Heart left ventricle (tissue), 16 donors: ENCODE measurements at regions not wholly inside any gene's neighbourhood (a gene's known extent, or its start where the extent isn't known, plus 50 kb on each side); places are given as distances from the start of the nearest gene placed in this dataset.

Experiments used
- ATAC-seq, 4 donors: fragments of 200-7000 bp; cut with Tn5 transposase; one replicate each; pipeline ENCODE4 v1.9.1; 2020 to 2022; ENCODE audit warnings: moderate library complexity in 4 of 4, mild to moderate bottlenecking in 3 of 4, moderate number of reproducible peaks in 1 of 4
- DNase-seq, 5 donors: peaks; one replicate each; pipeline ENCODE4 v3.0.0-alpha.2; 2020
- H3K27ac ChIP-seq, 12 donors: fragments of 200-600 bp; sonication (generic) in 4 of 12; one replicate each; pipeline versions ENCODE4 v1.5.0 to v1.8.0; 2016 to 2022; ENCODE audit warnings: mild to moderate bottlenecking in 2 of 12
- H3K27me3 ChIP-seq, 9 donors: fragments of 200-600 bp; sonication (generic) in 2 of 9; one replicate each; pipeline versions ENCODE4 v1.5.1 to v1.8.0; 2016 to 2022; ENCODE audit warnings: mild to moderate bottlenecking in 3 of 9
- H3K36me3 ChIP-seq, 9 donors: fragments of 200-600 bp; sonication (generic) in 2 of 9; one replicate each; pipeline versions ENCODE4 v1.5.0 to v1.8.0; 2018 to 2022; ENCODE audit warnings: mild to moderate bottlenecking in 2 of 9
- H3K4me1 ChIP-seq, 12 donors: fragments of 200-600 bp; sonication (generic) in 4 of 12; one replicate each; pipeline versions ENCODE4 v1.5.0 to v1.8.0; 2016 to 2022; ENCODE audit warnings: mild to moderate bottlenecking in 3 of 12
- H3K4me3 ChIP-seq, 12 donors: fragments of 200-600 bp; sonication (generic) in 4 of 12; one replicate each; pipeline versions ENCODE4 v1.5.0 to v1.8.0; 2017 to 2022; ENCODE audit warnings: mild to moderate bottlenecking in 9 of 12, moderate library complexity in 4 of 12
- H3K9me3 ChIP-seq, 12 donors: fragments of 200-600 bp; sonication (generic) in 4 of 12; one replicate each; pipeline versions ENCODE4 v1.5.0 to v1.8.0; 2016 to 2022; ENCODE audit warnings: mild to moderate bottlenecking in 1 of 12
- CTCF ChIP-seq, 12 donors: fragments of 200-600 bp; sonication (generic) in 4 of 12; IDR thresholded peaks; one replicate each; pipeline versions ENCODE4 v1.5.0 to v1.8.0; 2018 to 2022; ENCODE audit warnings: antibody characterized with exemption in 12 of 12, mild to moderate bottlenecking in 5 of 12
- POLR2A ChIP-seq, 2 donors: fragments of 450-650 bp; IDR thresholded peaks; one replicate each; pipeline ENCODE4 v1.6.1; 2017; ENCODE audit warnings: antibody characterized with exemption in 2 of 2, mild to moderate bottlenecking in 2 of 2, moderate library complexity in 2 of 2
- WGBS, 4 donors: extraction: QIAGEN DNeasy Blood & Tissue Kit in 2 of 4; methylation state at CpG; one replicate each; pipeline versions ENCODE4 v1.1.5 to v1.1.7; 2013 to 2018; 5-methylcytosine and 5-hydroxymethylcytosine counted together
- intact Hi-C, 10 donors: fragments of 100-400 bp; cut with DNase I; formaldehyde crosslinking; loops; one replicate each; pipeline versions ENCODE4 v1.11.1 to v1.14.2; 2022
- donor health status: ischemic (EF 13 %, LVEDD 7.1; RV severe dilation, severe dysfunction).
- donor health status: healthy with polysubstance abuse.
- donor health status: DM: no; HTN: yes; CAD: no.
- donor health status: DM: no; HTN: no; CAD: no.
- donor health status: ischemic (EF 25% LVEDD 6.9; RV normal size, moderate dysfunction).
- donor health status: ischemic (EF 25% LVEDD 5.7; RV mildly dilated, moderate dysfunction).
- donor health status: healthy.
- donor health status: DM: yes; HTN: yes; CAD: no.
- donor health status: ischemic (EF 35%, LVEDD 5.7; RV mildly dilated, moderate dysfunction).
- donor health status: nonischemic (EF 11% LVEDD 7.7; RV severe dilation, severe dysfunction).
- donor health status: DM: yes; HTN: yes; CAD: no.
- donor health status: PGD.
- donor health status: ischemic (EF 29% LVEDD 5.4; RV normal size, mild dysfunction).
- donor health status: nonischemic (EF 23%, LVEDD 6.1; RV moderate dilation, normal function).

DNA sequence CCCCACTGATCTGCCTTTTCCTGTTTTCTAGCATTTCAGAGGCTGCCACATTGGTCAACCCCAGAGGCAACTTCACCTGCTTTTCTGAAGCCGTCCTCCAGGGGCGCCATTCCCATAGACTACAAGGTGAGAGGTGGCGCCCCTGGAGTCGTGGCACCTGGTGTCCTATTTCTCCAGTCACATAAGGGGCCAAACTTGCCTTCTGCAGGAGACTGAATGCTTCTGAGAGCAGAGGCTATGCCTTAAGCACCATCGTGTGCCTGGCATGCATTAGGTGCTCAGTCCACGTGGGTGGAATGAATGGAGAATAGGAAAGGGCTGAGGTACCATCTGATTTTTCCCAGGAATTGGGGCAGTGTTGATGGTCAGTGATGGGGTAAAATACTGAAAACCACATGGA is 164.8 kb downstream of the HAPSTR1 start:
- ATAC-seq: no peak
- TF ChIP-seq CTCF (IDR thresholded peaks at IDR 0.05) (peak in 8 of 12 donors; percentile 13 to 53 (median 41)), POLR2A (IDR thresholded peaks at IDR 0.05) (no peak)
- peaks cover 0 to 9% (median 0%) of the 10 kb centered on the region in 12 donors for H3K4me1 ChIP-seq
- H3K9me3 ChIP-seq: peaks cover 0 to 2% (median 0%) of the 10 kb centered on the region in 12 donors
- H3K27me3 ChIP-seq: peaks cover 0 to 10% (median 0%) of the 10 kb centered on the region in 9 donors
- whole genome bisulfite sequencing, 4 donors: 28 to 37% (median 33%) methylated on average over 6 of the region's 6 CpGs
- no peak overlapping the region for H3K27ac ChIP-seq
- no peaks in the 10 kb centered on the region for H3K36me3 ChIP-seq
- no peak overlapping the region for H3K4me3 ChIP-seq
- intact Hi-C loops: loop anchor here in 5 of 10 donors (2.0 to 10.0 kb wide), 3 partner anchors 926 to 929 kb away; partner anchors contain the start of gene GRIN2A (in 5 of the 5)
- DNase-seq: no peak

DNA sequence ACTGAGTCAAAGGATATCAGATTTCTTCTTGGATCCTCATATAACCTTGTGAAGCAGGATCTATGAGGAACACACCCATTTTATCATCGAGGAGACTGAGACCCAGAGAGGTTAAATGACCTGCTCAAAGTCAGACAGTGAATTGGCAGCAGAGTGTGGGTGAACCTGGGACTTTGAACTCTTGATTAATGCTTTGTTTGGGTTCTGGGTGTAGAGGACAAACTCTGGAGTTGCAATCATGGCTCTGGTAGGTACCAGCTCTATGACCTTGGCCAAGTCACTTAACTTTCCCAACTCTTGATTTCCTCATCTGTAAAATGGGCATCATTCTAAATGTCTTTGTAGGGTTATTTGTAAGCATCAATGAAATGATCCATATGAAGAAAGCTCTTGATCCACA is 166.4 kb downstream of the HAPSTR1 start:
- H3K36me3 ChIP-seq: no peaks in the 10 kb centered on the region
- TF ChIP-seq POLR2A (IDR thresholded peaks at IDR 0.05) (no peak), CTCF (IDR thresholded peaks at IDR 0.05) (no peak)
- no peak overlapping the region for H3K27ac ChIP-seq
- H3K4me1 ChIP-seq: peaks cover 0 to 9% (median 0%) of the 10 kb centered on the region in 12 donors
- DNase-seq: no peak
- no peak overlapping the region for H3K4me3 ChIP-seq
- no peak for ATAC-seq
- peaks cover 0 to 10% (median 0%) of the 10 kb centered on the region in 9 donors for H3K27me3 ChIP-seq
- 77 to 94% (median 82%) methylated on average over 1 of the region's 1 CpG for WGBS, 4 donors
- intact Hi-C loops: loop anchor here in 7 of 10 donors (1.0 to 10.0 kb wide), 6 partner anchors 391 to 927 kb away; partner anchors contain the start of gene GRIN2A (in 5 of the 7)
- peaks cover 0 to 2% (median 0%) of the 10 kb centered on the region in 12 donors for H3K9me3 ChIP-seq

- Histone ChIP-seq H3K4me3 (no peak overlapping the region), H3K9me3 (peaks cover 0 to 2% (median 0%) of the 10 kb centered on the region in 12 donors), H3K27ac (no peak overlapping the region), H3K4me1 (peaks cover 0 to 9% (median 0%) of the 10 kb centered on the region in 12 donors), H3K27me3 (peaks cover 0 to 10% (median 0%) of the 10 kb centered on the region in 9 donors), H3K36me3 (no peaks in the 10 kb centered on the region)
- peak in 1 of 4 donors; percentile 54 for ATAC-seq
- WGBS, 4 donors: 48 to 58% (median 52%) methylated on average over 14 of the region's 14 CpGs
- peak in 4 of 5 donors; percentile 11 to 33 (median 28) for DNase-seq
- intact Hi-C loops: loop anchor here in 6 of 10 donors (1.0 to 10.0 kb wide), 5 partner anchors 390 to 926 kb away; partner anchors contain the start of gene GRIN2A (in 4 of the 6)
- TF ChIP-seq CTCF (IDR thresholded peaks at IDR 0.05): peak; percentile 51 to 79 (median 68)
- TF ChIP-seq POLR2A (IDR thresholded peaks at IDR 0.05): no peak
These were observed 167.1 kb downstream of the HAPSTR1 start for GRCh38 chr16:9258423-9259051.

GRCh38 chr16:9259914-9260608 is 168.6 kb downstream of the HAPSTR1 start:
- no peak for ATAC-seq
- H3K27ac ChIP-seq: no peak overlapping the region
- WGBS, 4 donors: 69 to 76% (median 73%) methylated on average over 7 of the region's 7 CpGs
- H3K4me1 ChIP-seq: peaks cover 0 to 9% (median 0%) of the 10 kb centered on the region in 12 donors
- H3K36me3 ChIP-seq: no peaks in the 10 kb centered on the region
- no peaks in the 10 kb centered on the region for H3K9me3 ChIP-seq
- DNase-seq: no peak
- no peak overlapping the region for H3K4me3 ChIP-seq
- H3K27me3 ChIP-seq: peaks cover 0 to 10% (median 0%) of the 10 kb centered on the region in 9 donors
- no peak for TF ChIP-seq POLR2A (IDR thresholded peaks at IDR 0.05)
- TF ChIP-seq CTCF (IDR thresholded peaks at IDR 0.05): no peak
- intact Hi-C loops: loop anchor here in 6 of 10 donors (2.0 to 10.0 kb wide), 4 partner anchors 389 to 925 kb away; partner anchors contain the start of gene GRIN2A (in 4 of the 6)
